Stimulated activated CD8-positive, alpha-beta memory T cell treated with anti-CD3 and anti-CD28 coated beads, Interleukin-15, amount 100 ng/mL, for 4 hours (primary cell): ENCODE measurements at regions not wholly inside any gene's neighbourhood (a gene's known extent, or its start where the extent isn't known, plus 50 kb on each side); places are given as distances from the start of the nearest gene placed in this dataset.
"Not testable (repeated sequence)": the region's sequence is repeated elsewhere in the genome, so short reads cannot be mapped to it uniquely, and the experiment has no call there.

Source experiments
- DNase-seq, 2 donors: peaks; one replicate each; pipeline ENCODE4 v3.0.0-alpha.2; 2020; ENCODE audit warnings: low read depth in 2 of 2

- DNase-seq = no peak
These were observed 743.9 kb upstream of the SEMA6A start for GRCh38 chr5:117318528-117318927.

DNA sequence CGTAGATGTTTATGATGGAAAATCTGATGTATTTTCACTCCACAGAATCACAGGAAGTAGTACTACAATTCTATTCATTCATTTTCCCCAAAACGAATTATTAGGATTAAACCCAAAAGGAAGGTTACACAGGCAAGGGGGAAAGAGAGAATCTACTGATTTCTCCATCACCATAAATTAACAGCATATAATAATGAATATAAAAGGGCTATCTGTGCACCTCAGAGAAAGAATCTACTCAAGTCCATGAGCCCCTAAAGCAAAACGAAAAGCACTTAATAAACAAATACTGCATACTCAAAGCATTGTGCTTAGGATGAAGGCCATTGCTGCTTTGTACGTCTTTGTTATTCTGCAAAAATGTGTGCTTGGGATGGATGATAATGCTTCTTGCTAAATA is 740.5 kb upstream of the SEMA6A start:
- DNase-seq = no peak

- DNase-seq = not testable (repeated sequence)
These were observed 730.0 kb upstream of the SEMA6A start for GRCh38 chr5:117304512-117305107.

DNA sequence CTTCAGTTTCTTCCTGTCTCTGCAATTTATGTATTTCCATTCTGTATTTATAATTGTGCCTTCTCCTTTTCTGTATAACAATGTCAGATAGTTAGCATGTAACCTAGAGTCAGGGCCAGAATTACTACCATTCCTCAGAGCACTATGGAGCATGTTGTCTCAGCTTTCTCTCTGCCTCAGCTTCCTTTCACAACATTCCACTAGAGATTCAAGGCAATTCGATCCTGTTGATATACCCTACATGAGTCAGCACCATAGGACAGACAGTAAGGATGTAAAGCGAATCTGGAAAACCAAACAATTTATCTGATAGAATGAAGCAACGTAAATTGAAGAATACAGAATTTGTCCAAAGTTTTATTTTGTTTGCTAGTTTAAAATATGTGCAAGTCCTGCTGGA is 728.3 kb upstream of the SEMA6A start:
- DNase-seq = no peak

DNA sequence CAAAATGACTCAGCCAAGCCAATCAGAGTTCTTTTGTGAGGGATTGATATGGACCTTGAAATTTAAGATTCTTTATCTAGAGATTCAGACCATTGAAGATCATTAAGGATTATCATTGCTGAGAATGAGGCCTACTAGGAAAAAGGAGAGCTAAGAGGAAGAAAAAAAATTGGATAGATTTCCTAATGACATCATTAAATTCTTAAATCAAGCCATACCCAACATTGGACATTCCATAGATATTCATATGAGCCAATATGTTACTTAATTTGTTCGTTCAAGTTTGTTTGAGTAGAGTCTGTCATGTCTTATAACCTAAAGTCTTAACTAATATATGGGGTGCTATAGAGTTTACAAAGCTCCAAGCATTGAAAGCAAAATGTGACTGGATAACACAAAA is 727.9 kb upstream of the SEMA6A start:
- DNase-seq = no peak

- no peak for DNase-seq
These were observed 725.3 kb upstream of the SEMA6A start for GRCh38 chr5:117299936-117300328.

- no peak for DNase-seq
These were observed 724.8 kb upstream of the SEMA6A start for GRCh38 chr5:117299224-117299935.

- no peak for DNase-seq
These were observed 722.2 kb upstream of the SEMA6A start for GRCh38 chr5:117296872-117297271.

DNA sequence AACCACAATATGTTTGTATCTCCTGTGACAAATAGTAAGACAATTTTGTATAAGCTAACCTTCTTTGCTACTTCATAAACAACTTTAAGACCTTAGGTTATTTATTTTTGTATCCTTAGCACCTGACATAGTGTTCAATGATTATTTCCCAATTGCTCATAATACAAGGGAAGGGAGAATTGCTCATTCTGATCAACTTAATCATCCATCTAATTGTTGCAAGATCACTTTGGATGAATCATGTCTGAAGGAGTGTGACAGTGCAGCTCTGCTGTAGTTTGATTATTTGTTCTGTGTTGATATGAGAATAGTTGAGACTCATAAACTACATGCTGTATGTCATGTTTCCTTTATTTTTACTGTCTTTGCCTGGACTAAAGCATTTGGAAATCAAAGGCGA is 721.3 kb upstream of the SEMA6A start:
- DNase-seq = no peak

DNA sequence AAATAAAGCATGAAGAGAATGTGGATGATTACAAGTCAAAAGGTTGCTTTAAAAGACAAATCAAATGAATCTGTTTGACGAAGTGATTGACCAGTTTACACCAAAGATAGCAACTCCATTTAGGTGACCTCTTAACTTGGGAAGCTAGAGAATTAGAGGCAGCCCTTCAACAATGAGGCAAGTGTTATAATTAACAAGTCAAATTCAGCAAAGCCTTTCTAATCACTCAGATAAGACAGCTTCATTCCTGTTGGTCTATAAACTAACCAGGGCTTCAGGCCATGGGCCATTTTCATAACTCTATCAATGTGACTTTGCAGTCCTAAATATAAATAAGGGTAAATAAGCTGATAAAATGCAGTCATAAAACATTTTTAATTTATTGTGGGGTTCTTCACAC is 712.2 kb upstream of the SEMA6A start:
- DNase-seq = no peak

DNA sequence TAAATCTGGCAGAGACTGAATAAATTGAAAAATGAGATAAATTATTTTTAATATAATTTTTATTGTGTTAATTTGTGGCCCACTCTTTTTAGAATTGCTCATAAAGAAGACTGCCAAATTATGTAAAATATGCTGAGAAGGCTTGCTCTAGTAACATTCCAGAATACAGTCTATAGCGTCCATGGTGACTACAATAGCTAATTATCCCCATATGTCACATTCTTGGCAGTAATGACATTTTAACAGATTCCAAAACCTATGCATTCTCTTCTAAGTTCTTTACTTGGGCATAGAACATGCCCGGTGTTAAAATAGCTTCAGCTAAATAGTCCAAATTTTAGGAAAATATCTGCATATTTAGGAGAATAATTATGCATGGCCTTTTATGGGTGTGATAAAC is 697.0 kb upstream of the SEMA6A start:
- no peak for DNase-seq

- DNase-seq = no peak
These were observed 691.7 kb upstream of the SEMA6A start for GRCh38 chr5:117266280-117266679.

DNA sequence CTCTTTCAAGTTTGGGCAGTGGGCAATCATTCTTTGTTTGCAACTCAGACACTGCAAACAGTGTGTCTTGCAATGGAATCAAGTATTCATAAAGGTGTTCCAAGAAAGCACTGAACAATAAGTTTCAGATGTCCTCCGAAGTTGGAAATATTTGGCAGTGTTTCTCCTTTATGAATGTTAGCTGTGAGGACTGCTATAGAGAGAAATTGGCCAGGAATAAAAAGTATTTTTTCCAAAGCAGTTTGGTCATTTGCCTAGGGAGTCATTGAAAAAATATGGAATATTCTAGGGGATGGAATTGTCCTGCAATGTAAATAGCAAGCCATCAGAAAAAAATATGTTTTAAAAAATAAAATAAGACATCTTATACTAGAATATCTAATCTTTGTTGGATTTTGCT is 688.6 kb upstream of the SEMA6A start:
- DNase-seq = no peak

- DNase-seq = no peak
These were observed 688.0 kb upstream of the SEMA6A start for GRCh38 chr5:117262572-117263131.

DNA sequence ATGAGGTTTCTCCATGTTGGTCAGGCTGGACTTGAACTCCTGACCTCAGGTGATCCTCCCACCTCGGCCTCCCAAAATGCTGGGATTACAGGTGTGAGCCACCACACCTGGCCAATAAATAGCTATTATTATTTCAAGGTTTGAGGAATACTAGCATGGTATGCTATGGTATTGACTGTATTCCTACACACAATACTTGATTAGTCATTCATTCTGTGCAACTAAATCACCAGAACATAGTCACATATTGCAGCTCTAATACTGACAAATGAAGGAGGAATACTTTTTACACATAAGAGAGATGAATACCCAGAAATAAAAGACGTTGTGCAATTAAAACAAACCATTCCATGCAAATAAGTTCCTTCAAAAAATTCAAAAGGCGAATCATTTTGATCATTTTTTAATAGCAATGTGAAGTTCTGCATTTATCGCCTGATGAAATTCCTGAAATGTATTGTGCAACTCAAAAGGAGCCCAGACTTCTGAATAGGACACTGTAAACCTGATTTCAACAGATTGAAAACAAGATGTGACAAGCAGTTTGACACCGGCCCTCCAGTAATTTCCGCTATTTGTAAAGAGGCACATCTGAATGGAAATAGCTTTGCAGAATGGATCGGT is 687.4 kb upstream of the SEMA6A start:
- DNase-seq = no peak

GRCh38 chr5:117255211-117256027 is 680.8 kb upstream of the SEMA6A start:
- DNase-seq = no peak

- DNase-seq = no peak
These were observed 677.9 kb upstream of the SEMA6A start for GRCh38 chr5:117252566-117252965.

DNA sequence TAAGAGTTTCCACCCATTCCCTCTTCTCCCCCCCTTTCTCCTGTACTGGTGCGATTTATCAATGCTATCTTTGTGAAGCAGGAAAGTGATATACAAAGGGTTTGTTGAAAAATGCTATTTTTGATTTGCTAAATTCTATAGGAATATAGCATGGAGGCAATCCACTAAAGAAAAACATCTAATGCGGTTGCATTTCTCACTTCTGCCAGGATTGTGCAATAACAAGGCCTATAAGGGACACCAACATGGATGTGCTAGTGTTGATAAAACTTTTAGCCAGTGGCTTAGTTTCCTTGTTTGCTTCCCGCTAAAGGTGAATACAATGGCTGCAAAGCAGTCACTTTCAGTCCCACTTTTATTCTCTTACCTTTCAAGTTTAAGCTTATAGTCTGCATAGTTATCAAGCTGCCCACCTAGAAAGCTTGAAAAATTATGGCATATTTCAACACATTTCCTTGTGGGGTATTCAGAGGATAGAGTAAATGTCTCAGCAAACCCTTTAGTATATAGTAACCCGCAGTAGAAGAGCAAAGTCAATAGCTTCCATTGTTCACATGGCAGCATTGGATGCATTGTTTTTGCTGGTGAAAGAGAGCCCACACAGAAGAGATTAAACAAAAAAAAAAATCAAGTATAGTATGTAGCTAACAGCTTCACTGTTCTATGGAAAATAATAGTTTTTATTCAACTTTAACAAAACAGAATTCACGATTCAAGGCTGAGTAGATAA is 674.6 kb upstream of the SEMA6A start:
- DNase-seq = no peak

GRCh38 chr5:117246424-117246823 is 671.8 kb upstream of the SEMA6A start:
- DNase-seq = no peak

- DNase-seq = no peak
These were observed 670.5 kb upstream of the SEMA6A start for GRCh38 chr5:117245130-117245529.

GRCh38 chr5:117242028-117242427 is 667.4 kb upstream of the SEMA6A start:
- no peak for DNase-seq

GRCh38 chr5:117236941-117237340 is 662.3 kb upstream of the SEMA6A start:
- no peak for DNase-seq
